ENCODE measurements at regions not wholly inside any gene's neighbourhood (a gene's known extent, or its start where the extent isn't known, plus 50 kb on each side); places are given as distances from the start of the nearest gene placed in this dataset.

GRCh38 chr18:38483326-38483725, 917.7 kb upstream of the CELF4 start:
- TF ChIP-seq SUZ12 (IDR thresholded peaks at IDR 0.05; ENCODE audit: extremely low read depth, insufficient read depth, insufficient read length), result no peak
- TF ChIP-seq ZNF274 (IDR thresholded peaks at IDR 0.05; ENCODE audit: low read depth, low read length), result no peak
- no peak for TF ChIP-seq YY1 (IDR thresholded peaks at IDR 0.05; ENCODE audit: insufficient read depth, insufficient read length)

Measured in NT2/D1 (cell line).